WTC11 (cell line): ENCODE measurements at regions not wholly inside any gene's neighbourhood (a gene's known extent, or its start where the extent isn't known, plus 50 kb on each side); places are given as distances from the start of the nearest gene placed in this dataset.

Experiments
- ATAC-seq: fragments of 200-7000 bp; cut with Tn5 transposase; 2 replicates; pipeline ENCODE4 v1.10.0; 2021; ENCODE audit warnings: mild to moderate bottlenecking, moderate library complexity
- CTCF ChIA-PET: fragments of 300-600 bp; sonication (Branson Sonifier 250); formaldehyde crosslinking; loops from one replicate; lab custom pipeline; 2021; ENCODE audit warnings: antibody characterized with exemption; lab: Charles Lee
- POLR2A ChIA-PET: fragments of 350-600 bp; sonication (Branson Sonifier 250); formaldehyde crosslinking; loops from one replicate; lab custom pipeline; 2021; ENCODE audit warnings: antibody characterized with exemption; lab: Charles Lee
- DNase-seq: peaks from one replicate; pipeline ENCODE4 v3.0.0; 2021; ENCODE audit warnings: low spot score
- H3K27ac Mint-ChIP-seq: 2 replicates; pipeline ENCODE4 v1.8.0; 2021; ENCODE audit warnings: mixed read lengths
- H3K27me3 Mint-ChIP-seq: 2 replicates; pipeline ENCODE4 v1.8.0; 2021; ENCODE audit warnings: low read depth, mild to moderate bottlenecking, moderate library complexity, mixed read lengths
- H3K36me3 Mint-ChIP-seq: 2 replicates; pipeline ENCODE4 v1.8.0; 2021; ENCODE audit warnings: mixed read lengths
- H3K4me1 Mint-ChIP-seq: 2 replicates; pipeline ENCODE4 v1.8.0; 2022; ENCODE audit warnings: mixed read lengths
- H3K4me3 Mint-ChIP-seq: 2 replicates; pipeline ENCODE4 v1.8.0; 2021; ENCODE audit warnings: mild to moderate bottlenecking, moderate library complexity, mixed read lengths
- H3K9me3 Mint-ChIP-seq: 2 replicates; pipeline ENCODE4 v1.8.0; 2021; ENCODE audit warnings: mixed read lengths
- AFF4 ChIP-seq: sonication (generic); formaldehyde crosslinking; IDR thresholded peaks from 2 replicates; pipeline ENCODE4 v1.8.1; 2023; ENCODE audit warnings: mild to moderate bottlenecking, missing genetic modification reagents, borderline replicate concordance
- ELF4 ChIP-seq: sonication (generic); formaldehyde crosslinking; IDR thresholded peaks from 2 replicates; pipeline ENCODE4 v1.8.1; 2022; ENCODE audit warnings: low read depth, mild to moderate bottlenecking, moderate library complexity, missing genetic modification reagents
- ESRRA ChIP-seq: sonication (generic); formaldehyde crosslinking; IDR thresholded peaks from 2 replicates; pipeline ENCODE4 v1.8.1; 2022; ENCODE audit warnings: mild to moderate bottlenecking, missing genetic modification reagents, borderline replicate concordance
- FOXP4 ChIP-seq: sonication (generic); formaldehyde crosslinking; IDR thresholded peaks from 2 replicates; pipeline ENCODE4 v1.8.0; 2022; ENCODE audit warnings: mild to moderate bottlenecking, missing genetic modification reagents
- KAT7 ChIP-seq: sonication (generic); formaldehyde crosslinking; IDR thresholded peaks from 2 replicates; pipeline ENCODE4 v1.8.1; 2023; ENCODE audit warnings: missing genetic modification reagents, mild to moderate bottlenecking, borderline replicate concordance
- NFATC4 ChIP-seq: fragments of 250-450 bp; sonication (Bioruptor Pico); IDR thresholded peaks from 2 replicates; pipeline ENCODE4 v1.9.0; 2021; ENCODE audit warnings: mild to moderate bottlenecking
- RORB ChIP-seq: fragments of 250-450 bp; sonication (Bioruptor Pico); IDR thresholded peaks from 2 replicates; pipeline ENCODE4 v1.9.0; 2021; ENCODE audit warnings: mild to moderate bottlenecking
- TEAD1 ChIP-seq: sonication (generic); formaldehyde crosslinking; IDR thresholded peaks from 2 replicates; pipeline ENCODE4 v1.8.0; 2022; ENCODE audit warnings: mild to moderate bottlenecking, missing genetic modification reagents
- ZNF416 ChIP-seq: fragments of 250-450 bp; sonication (Bioruptor Pico); IDR thresholded peaks from 2 replicates; pipeline ENCODE4 v1.9.0; 2021; ENCODE audit warnings: mild to moderate bottlenecking, inconsistent platforms
- ZNF423 ChIP-seq: fragments of 250-450 bp; sonication (Bioruptor Pico); IDR thresholded peaks from 2 replicates; pipeline ENCODE4 v2.1.2; 2022; ENCODE audit warnings: mild to moderate bottlenecking, moderate library complexity
- ZNF671 ChIP-seq: fragments of 250-450 bp; sonication (Bioruptor Pico); IDR thresholded peaks from 2 replicates; pipeline ENCODE4 v1.8.0; 2021; ENCODE audit warnings: mild to moderate bottlenecking
- TF ChIP-seq, protein P1 (sequence below): sonication (generic); formaldehyde crosslinking; IDR thresholded peaks from 2 replicates; pipeline ENCODE4 v1.8.0; 2022; ENCODE audit warnings: mild to moderate bottlenecking, missing genetic modification reagents
- TF ChIP-seq, protein P2 (sequence below): sonication (generic); formaldehyde crosslinking; IDR thresholded peaks from 2 replicates; pipeline ENCODE4 v1.8.1; 2022; ENCODE audit warnings: low read depth, missing genetic modification reagents, borderline replicate concordance
- TF ChIP-seq, protein P3 (sequence below): sonication (generic); formaldehyde crosslinking; conservative IDR thresholded peaks from 2 replicates; pipeline ENCODE4 v1.8.1; 2023; ENCODE audit warnings: mild to moderate bottlenecking, low read depth, missing genetic modification reagents, moderate library complexity
- TF ChIP-seq, protein P4 (sequence below): sonication (generic); formaldehyde crosslinking; IDR thresholded peaks from 2 replicates; pipeline ENCODE4 v1.8.1; 2022; ENCODE audit warnings: mild to moderate bottlenecking, missing genetic modification reagents, moderate library complexity, borderline replicate concordance

DNA sequence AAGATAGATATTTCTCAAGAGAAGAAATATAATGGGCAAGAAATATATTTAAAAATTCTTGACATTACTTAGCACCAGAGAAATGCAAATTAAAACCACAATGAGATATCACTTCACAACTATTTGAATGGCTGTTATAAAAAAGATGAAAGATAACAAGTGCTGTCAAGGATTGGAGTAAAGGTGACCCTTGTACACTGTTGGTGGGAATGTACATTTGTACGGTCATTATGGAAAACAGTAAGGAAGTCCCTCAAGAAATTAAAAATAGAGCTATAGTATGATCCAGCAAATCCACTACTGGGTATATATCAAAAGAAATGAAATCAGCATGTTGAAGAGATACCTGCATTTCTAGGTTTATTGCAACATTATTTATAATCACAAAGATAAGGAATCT, 326.4 kb downstream of the GBE1 start:
- TF ChIP-seq, protein P1, sequence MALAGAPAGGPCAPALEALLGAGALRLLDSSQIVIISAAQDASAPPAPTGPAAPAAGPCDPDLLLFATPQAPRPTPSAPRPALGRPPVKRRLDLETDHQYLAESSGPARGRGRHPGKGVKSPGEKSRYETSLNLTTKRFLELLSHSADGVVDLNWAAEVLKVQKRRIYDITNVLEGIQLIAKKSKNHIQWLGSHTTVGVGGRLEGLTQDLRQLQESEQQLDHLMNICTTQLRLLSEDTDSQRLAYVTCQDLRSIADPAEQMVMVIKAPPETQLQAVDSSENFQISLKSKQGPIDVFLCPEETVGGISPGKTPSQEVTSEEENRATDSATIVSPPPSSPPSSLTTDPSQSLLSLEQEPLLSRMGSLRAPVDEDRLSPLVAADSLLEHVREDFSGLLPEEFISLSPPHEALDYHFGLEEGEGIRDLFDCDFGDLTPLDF, result no peak
- no peak for TF ChIP-seq RORB
- DNase-seq, result no peak
- no peak overlapping the region for H3K27ac Mint-ChIP-seq
- CTCF ChIA-PET, result no interaction called here
- no peak for ATAC-seq
- H3K9me3 Mint-ChIP-seq, result peaks cover 8% of the 10 kb centered on the region
- no peaks in the 10 kb centered on the region for H3K36me3 Mint-ChIP-seq
- no peaks in the 10 kb centered on the region for H3K27me3 Mint-ChIP-seq
- no peaks in the 10 kb centered on the region for H3K4me1 Mint-ChIP-seq
- POLR2A ChIA-PET, result no interaction called here
- no peak overlapping the region for H3K4me3 Mint-ChIP-seq

- no peaks in the 10 kb centered on the region for H3K4me1 Mint-ChIP-seq
- H3K27me3 Mint-ChIP-seq, result no peaks in the 10 kb centered on the region
- no peak for DNase-seq
- H3K36me3 Mint-ChIP-seq, result no peaks in the 10 kb centered on the region
- POLR2A ChIA-PET, result no interaction called here
- no peak for TF ChIP-seq KAT7 (CRISPR knock-in tag)
- TF ChIP-seq, protein P2, sequence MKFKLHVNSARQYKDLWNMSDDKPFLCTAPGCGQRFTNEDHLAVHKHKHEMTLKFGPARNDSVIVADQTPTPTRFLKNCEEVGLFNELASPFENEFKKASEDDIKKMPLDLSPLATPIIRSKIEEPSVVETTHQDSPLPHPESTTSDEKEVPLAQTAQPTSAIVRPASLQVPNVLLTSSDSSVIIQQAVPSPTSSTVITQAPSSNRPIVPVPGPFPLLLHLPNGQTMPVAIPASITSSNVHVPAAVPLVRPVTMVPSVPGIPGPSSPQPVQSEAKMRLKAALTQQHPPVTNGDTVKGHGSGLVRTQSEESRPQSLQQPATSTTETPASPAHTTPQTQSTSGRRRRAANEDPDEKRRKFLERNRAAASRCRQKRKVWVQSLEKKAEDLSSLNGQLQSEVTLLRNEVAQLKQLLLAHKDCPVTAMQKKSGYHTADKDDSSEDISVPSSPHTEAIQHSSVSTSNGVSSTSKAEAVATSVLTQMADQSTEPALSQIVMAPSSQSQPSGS (CRISPR knock-in tag), result no peak
- TF ChIP-seq, all 79 proteins: peak for 0
- Mint-ChIP-seq H3K27ac (no peak overlapping the region), H3K4me3 (no peak overlapping the region), H3K9me3 (peaks cover 8% of the 10 kb centered on the region)
- ATAC-seq, result no peak
- CTCF ChIA-PET, result no interaction called here
These were observed 327.3 kb downstream of the GBE1 start for GRCh38 chr3:81434161-81434560.

DNA sequence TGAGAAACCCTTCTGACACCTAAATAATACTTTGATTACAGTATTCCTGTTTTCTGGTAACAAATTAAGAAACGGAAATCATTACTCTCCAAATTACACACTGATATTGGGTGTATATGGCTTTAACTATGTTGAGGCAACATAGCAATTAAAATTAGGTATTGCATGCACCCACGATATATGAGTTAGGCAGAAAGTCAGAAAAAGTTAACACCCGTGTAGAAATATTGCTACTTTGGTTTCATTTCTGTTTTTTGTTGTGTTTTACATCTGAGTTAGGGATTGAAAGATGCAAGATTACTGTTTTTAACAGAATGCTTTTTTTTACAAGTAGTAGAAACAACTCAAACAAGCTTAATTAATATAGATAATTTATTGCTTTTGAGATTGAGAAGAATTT, 327.8 kb downstream of the GBE1 start:
- DNase-seq (no peak), ATAC-seq (no peak)
- Mint-ChIP-seq H3K9me3 (peaks cover 6% of the 10 kb centered on the region), H3K4me1 (no peaks in the 10 kb centered on the region), H3K36me3 (no peaks in the 10 kb centered on the region), H3K27ac (no peak overlapping the region), H3K4me3 (no peak overlapping the region), H3K27me3 (no peaks in the 10 kb centered on the region)
- TF ChIP-seq ZNF423 (CRISPR knock-in tag) (no peak), AFF4 (CRISPR knock-in tag) (no peak), ZNF671 (no peak), ESRRA (CRISPR knock-in tag) (no peak), ZNF416 (CRISPR knock-in tag) (no peak), NFATC4 (CRISPR knock-in tag) (no peak), FOXP4 (CRISPR knock-in tag) (no peak), TEAD1 (CRISPR knock-in tag) (no peak), ELF4 (CRISPR knock-in tag) (no peak)
- TF ChIP-seq, protein P3, sequence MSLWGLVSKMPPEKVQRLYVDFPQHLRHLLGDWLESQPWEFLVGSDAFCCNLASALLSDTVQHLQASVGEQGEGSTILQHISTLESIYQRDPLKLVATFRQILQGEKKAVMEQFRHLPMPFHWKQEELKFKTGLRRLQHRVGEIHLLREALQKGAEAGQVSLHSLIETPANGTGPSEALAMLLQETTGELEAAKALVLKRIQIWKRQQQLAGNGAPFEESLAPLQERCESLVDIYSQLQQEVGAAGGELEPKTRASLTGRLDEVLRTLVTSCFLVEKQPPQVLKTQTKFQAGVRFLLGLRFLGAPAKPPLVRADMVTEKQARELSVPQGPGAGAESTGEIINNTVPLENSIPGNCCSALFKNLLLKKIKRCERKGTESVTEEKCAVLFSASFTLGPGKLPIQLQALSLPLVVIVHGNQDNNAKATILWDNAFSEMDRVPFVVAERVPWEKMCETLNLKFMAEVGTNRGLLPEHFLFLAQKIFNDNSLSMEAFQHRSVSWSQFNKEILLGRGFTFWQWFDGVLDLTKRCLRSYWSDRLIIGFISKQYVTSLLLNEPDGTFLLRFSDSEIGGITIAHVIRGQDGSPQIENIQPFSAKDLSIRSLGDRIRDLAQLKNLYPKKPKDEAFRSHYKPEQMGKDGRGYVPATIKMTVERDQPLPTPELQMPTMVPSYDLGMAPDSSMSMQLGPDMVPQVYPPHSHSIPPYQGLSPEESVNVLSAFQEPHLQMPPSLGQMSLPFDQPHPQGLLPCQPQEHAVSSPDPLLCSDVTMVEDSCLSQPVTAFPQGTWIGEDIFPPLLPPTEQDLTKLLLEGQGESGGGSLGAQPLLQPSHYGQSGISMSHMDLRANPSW (CRISPR knock-in tag), result no peak
- TF ChIP-seq, protein P4, sequence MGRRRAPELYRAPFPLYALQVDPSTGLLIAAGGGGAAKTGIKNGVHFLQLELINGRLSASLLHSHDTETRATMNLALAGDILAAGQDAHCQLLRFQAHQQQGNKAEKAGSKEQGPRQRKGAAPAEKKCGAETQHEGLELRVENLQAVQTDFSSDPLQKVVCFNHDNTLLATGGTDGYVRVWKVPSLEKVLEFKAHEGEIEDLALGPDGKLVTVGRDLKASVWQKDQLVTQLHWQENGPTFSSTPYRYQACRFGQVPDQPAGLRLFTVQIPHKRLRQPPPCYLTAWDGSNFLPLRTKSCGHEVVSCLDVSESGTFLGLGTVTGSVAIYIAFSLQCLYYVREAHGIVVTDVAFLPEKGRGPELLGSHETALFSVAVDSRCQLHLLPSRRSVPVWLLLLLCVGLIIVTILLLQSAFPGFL (CRISPR knock-in tag), result no peak
- ChIA-PET CTCF (no interaction called here), POLR2A (no interaction called here)
